ENCODE measurements at regions not wholly inside any gene's neighbourhood (a gene's known extent, or its start where the extent isn't known, plus 50 kb on each side); places are given as distances from the start of the nearest gene placed in this dataset.

- DNase-seq: no peak
- no peaks in the 10 kb centered on the region for H3K4me1 ChIP-seq
- no peaks in the 10 kb centered on the region for H3K36me3 ChIP-seq
- H3K9me3 ChIP-seq: no peaks in the 10 kb centered on the region
- H3K27me3 ChIP-seq (replicated peaks in 1 of 7): no peaks in the 10 kb centered on the region
- H3K4me3 ChIP-seq: no peak overlapping the region
- intact Hi-C loops (cut with DNase I; ENCODE audit: low total_unique reads): no loop called here
- WGBS, 5 donors: 71 to 84% (median 76%) methylated on average over 3 of the region's 3 CpGs
- TF ChIP-seq POLR2AphosphoS5 (IDR thresholded peaks at IDR 0.05): no peak
- no peak for TF ChIP-seq CTCF (IDR thresholded peaks at IDR 0.05 in 8 of 11, conservative IDR thresholded peaks at IDR 0.05 in 3 of 11)
- no peak for TF ChIP-seq POLR2A (IDR thresholded peaks at IDR 0.05)
- no peak overlapping the region for H3K27ac ChIP-seq
Measured at GRCh38 chr3:28587723-28588122, 239.1 kb upstream of the AZI2 start.

- Histone ChIP-seq H3K4me3 (no peak overlapping the region), H3K36me3 (no peaks in the 10 kb centered on the region), H3K27me3 (replicated peaks in 1 of 7) (no peaks in the 10 kb centered on the region), H3K9me3 (no peaks in the 10 kb centered on the region), H3K27ac (no peak overlapping the region), H3K4me1 (no peaks in the 10 kb centered on the region)
- 56 to 79% (median 72%) methylated on average over 2 of the region's 2 CpGs for WGBS, 5 donors
- TF ChIP-seq CTCF (IDR thresholded peaks at IDR 0.05 in 8 of 11, conservative IDR thresholded peaks at IDR 0.05 in 3 of 11) (no peak), POLR2AphosphoS5 (IDR thresholded peaks at IDR 0.05) (no peak), POLR2A (IDR thresholded peaks at IDR 0.05) (no peak)
- intact Hi-C loops (cut with DNase I; ENCODE audit: low total_unique reads): no loop called here
- DNase-seq: no peak
Measured at GRCh38 chr3:28590216-28590615, 241.6 kb upstream of the AZI2 start.

GRCh38 chr3:28590860-28591259 is 242.2 kb upstream of the AZI2 start:
- WGBS, 5 donors: 57 to 94% (median 67%) methylated on average over 3 of the region's 3 CpGs
- intact Hi-C loops (cut with DNase I; ENCODE audit: low total_unique reads): no loop called here
- no peak overlapping the region for H3K27ac ChIP-seq
- no peak for TF ChIP-seq POLR2AphosphoS5 (IDR thresholded peaks at IDR 0.05)
- no peak for TF ChIP-seq POLR2A (IDR thresholded peaks at IDR 0.05)
- TF ChIP-seq CTCF (IDR thresholded peaks at IDR 0.05 in 8 of 11, conservative IDR thresholded peaks at IDR 0.05 in 3 of 11): no peak
- H3K4me3 ChIP-seq: no peak overlapping the region
- H3K4me1 ChIP-seq: no peaks in the 10 kb centered on the region
- DNase-seq: no peak
- H3K36me3 ChIP-seq: no peaks in the 10 kb centered on the region
- no peaks in the 10 kb centered on the region for H3K27me3 ChIP-seq (replicated peaks in 1 of 7)
- H3K9me3 ChIP-seq: no peaks in the 10 kb centered on the region

GRCh38 chr3:28595372-28595771 is 246.7 kb upstream of the AZI2 start:
- Histone ChIP-seq H3K36me3 (no peaks in the 10 kb centered on the region), H3K27ac (no peak overlapping the region), H3K4me3 (no peak overlapping the region), H3K4me1 (no peaks in the 10 kb centered on the region), H3K9me3 (no peaks in the 10 kb centered on the region), H3K27me3 (replicated peaks in 1 of 7) (no peaks in the 10 kb centered on the region)
- DNase-seq: no peak
- 87 to 96% (median 87%) methylated on average over 4 of the region's 4 CpGs for WGBS, 5 donors
- intact Hi-C loops (cut with DNase I; ENCODE audit: low total_unique reads): no loop called here
- TF ChIP-seq POLR2A (IDR thresholded peaks at IDR 0.05) (no peak), CTCF (IDR thresholded peaks at IDR 0.05 in 8 of 11, conservative IDR thresholded peaks at IDR 0.05 in 3 of 11) (no peak), POLR2AphosphoS5 (IDR thresholded peaks at IDR 0.05) (no peak)
